GM18511 (cell line): ENCODE measurements at regions not wholly inside any gene's neighbourhood (a gene's known extent, or its start where the extent isn't known, plus 50 kb on each side); places are given as distances from the start of the nearest gene placed in this dataset.
A peak's percentile ranks its signal among the peaks of the same experiment; 100 is the strongest.

ENCODE experiments used
- ATAC-seq: cut with Tn5 transposase; IDR thresholded peaks from one replicate; pipeline ENCODE4 v1.9.1; 2021; ENCODE audit warnings: mild to moderate bottlenecking, moderate library complexity; ENCODE audit not compliant: unreplicated experiment

DNA sequence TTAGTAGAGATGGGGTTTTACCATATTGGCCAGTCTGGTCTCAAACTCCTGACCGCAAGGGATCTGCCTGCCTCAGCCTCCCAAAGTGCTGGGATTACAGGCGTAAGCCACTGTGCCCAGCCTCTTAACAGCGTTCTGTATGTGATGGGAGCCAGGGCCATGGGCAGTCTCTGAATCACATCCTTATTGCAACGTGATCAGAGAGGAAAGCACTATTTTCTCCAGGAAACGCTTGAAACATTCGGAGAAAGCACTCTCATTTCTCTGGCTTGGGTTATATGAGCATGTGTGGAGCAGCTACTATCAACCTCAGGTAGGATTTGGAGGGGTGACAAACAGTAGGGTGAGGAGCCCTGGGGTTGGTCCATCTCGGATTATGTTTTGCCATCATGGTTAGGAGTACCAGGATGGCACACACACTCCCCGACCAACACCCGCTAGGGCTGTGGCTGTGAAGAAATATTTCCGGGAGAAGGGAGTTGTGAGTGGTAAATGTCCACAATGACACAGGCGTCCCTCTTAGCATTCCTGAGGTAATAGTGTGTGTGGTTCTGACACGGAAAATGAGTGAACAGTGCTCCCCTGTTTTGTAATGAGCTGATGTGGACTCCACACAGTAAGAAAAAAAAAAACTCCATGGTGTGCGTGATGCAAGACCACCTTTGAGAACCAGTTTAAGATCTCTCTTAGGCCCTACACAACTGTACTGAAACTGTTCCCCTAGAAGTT is 406.2 kb upstream of the ZNF608 start:
- ATAC-seq, result peak; percentile 19

DNA sequence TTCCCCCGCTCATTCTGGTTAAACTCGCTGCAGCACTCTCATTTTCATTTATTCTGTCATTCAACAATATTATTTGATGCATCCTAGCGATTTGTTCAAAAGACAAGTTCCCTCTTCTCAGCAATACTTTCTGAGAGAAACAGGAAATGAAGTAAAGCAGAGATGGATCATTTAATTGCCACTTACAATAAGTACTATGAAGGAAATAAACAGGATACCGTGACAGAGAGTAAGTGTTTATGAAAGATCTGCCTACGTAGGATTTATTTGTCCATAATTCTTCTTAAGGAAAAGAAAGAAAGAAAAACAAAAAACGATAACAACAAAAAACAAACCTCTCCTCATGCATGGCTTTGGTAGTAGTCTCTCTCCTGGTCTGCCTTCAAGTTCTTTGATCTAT is 406.8 kb upstream of the ZNF608 start:
- ATAC-seq, result no peak

DNA sequence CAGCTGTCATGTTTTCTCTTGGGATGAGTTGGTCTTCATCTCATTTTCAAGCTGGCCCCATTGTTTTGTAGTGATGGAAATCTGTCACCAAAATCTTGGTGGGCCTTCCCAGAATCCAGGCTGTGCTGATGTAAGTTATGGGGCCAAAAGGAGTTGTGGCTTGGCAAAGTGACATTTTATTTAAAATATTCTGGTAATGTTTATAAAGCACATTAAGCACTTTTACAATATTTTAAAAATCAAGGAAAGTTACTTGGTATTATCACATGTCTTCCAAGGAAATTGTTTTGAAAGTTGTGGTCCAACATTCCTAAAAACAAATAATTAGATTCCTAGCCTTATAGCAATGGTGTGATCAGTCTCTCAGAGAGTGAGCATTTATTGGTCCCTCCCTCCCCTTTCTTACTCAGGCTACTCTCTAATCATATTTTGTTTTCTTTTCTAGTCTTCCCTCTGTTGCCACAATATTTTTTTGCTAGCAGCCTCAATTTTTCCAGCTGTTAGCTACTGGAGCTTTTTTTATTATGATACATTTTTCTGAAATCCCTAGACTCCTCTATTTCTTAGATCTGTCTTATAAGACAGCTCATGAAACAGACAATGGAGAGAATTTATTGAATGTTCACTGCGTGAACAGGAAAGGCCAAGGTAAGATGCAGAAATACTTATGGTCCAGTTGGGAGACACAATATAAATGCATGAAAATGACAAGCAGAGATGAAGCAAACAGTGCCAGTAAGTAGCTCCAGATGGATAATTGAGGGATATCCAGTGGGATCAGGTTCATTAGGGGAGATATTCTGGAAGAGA is 408.1 kb upstream of the ZNF608 start:
- no peak for ATAC-seq

- no peak for ATAC-seq
Measured at GRCh38 chr5:125160787-125161502, 414.5 kb upstream of the ZNF608 start.

GRCh38 chr5:125162714-125163113 is 416.3 kb upstream of the ZNF608 start:
- no peak for ATAC-seq

DNA sequence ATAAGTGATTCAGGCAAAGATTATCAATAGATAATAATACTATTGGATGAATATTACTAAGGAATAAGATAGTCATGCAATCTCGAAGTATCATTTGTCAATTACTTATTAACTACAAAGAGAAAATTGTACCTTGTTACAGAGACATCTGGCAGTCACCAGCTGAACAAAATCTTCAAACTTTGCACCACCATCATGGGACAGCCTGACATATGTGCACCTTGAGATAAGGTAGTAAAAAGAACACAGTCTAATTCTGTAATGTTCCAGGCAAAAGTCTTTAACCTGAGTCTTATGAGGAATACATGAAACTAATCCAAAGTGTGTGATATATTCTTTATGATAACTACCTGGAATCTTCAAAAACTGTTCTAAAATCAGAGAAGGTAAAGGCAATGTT is 423.0 kb upstream of the ZNF608 start:
- ATAC-seq, result no peak

GRCh38 chr5:125171641-125172040 is 425.2 kb upstream of the ZNF608 start:
- no peak for ATAC-seq

DNA sequence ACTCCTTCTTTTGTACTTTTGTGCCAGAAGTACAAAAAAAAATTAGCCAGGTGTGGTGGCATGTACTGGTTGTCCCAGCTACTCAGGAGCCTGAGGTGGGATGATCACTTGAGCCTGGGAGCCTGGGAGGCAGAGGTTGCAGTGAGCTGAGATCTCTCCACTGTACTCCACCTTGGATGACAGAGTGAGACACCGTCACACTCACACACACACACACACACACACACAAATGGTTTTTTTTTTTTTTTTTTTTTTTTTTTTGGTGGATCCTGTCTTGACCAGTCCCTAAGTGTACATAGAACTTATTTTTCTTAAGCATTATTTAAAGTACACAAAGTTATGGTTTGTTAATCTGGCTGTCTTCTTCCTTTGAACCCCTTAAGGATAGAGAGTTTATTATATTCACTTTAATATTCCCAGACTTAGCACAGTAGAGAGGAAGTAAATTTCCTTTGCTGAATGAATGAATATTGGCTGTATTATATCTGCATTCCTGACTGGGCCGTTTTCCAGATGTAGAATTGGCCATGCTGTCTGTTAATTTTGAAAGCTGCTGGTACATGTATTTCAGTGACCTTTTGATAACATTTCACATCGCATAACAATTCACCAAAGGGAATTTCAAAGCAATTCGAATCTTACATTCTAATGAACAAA is 429.0 kb upstream of the ZNF608 start:
- ATAC-seq, result no peak

- no peak for ATAC-seq
Measured at GRCh38 chr5:125176005-125176390, 429.6 kb upstream of the ZNF608 start.

DNA sequence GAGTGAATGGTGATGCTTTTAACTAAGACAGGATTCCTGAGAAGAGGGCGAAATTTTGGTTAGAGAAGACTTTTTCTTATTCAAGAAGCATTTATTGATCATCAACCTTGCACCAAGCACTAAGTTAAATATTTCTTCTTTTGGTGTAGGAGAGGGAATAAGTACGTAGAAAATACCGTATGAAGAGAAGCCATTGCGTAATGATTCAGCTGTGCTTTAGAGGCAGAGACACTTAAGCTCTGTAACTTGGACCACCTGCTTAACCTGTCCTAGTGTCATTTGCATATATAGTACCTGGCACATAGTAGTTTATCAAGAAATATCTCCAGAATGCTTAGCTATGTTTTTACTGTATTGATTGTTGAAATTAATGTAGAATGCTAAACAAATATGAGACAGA is 430.9 kb upstream of the ZNF608 start:
- ATAC-seq, result no peak

- ATAC-seq, result no peak
Measured at GRCh38 chr5:125179612-125180011, 433.2 kb upstream of the ZNF608 start.

- ATAC-seq, result no peak
Measured at GRCh38 chr5:125180231-125180829, 433.9 kb upstream of the ZNF608 start.

DNA sequence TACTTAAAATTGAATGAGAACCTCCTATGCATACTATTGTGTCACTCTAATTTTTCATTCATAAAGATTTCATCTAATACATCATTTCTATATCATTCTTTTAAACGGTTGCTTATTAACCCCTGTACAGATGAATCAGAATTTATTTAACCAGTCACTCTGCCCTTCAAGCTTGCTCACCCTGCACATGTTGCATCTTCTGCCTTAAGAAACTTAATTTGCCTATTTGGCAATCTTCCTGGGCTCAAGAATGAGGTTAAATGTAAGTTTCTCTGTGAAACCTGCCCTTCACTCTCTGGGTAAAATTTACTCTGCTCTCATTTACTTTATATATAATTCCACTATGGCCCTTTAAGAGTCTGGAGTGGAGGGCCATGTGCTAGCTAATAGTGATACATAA is 434.7 kb upstream of the ZNF608 start:
- ATAC-seq, result peak; percentile 63

DNA sequence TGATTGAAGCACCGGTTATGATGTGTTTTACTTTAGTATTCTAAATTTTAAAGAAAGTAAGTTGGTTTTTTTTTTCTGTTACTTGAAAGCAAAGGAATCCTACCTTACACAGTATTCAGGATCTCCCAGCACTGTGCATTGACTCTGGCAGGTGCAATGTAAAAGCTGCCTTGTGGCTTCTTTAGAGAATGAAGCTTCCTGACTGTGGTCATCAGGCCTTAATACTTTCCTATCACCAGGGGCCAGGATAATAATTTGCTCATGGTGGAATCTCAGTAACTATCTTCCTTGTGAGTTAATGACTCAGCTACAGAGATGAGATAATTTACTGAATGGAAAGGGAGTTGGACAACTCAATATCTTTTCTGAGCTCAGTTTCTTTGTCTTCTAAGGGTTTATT is 435.5 kb upstream of the ZNF608 start:
- no peak for ATAC-seq

DNA sequence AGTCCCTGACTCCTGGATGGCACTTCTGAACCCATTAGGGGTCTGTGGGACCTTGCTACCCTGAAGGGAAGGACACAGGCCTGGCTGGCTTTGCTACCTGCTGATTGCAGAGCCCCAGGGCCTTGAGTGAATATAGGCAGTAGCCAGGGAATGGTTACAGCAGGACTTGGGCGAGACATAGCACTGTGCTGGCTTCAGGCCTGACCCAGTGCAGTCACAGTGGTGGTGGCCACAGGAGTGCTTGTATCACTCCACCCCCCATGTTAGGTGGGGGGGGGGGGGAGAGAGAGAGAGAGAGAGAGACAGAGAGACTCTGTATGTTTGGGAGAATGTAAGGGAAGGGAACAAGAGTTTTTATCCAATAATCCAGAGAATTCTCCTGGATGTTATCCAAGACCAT is 439.3 kb upstream of the ZNF608 start:
- ATAC-seq, result no peak

- no peak for ATAC-seq
Measured at GRCh38 chr5:125186911-125187375, 440.5 kb upstream of the ZNF608 start.

GRCh38 chr5:125189531-125189941 is 443.1 kb upstream of the ZNF608 start:
- ATAC-seq, result no peak

DNA sequence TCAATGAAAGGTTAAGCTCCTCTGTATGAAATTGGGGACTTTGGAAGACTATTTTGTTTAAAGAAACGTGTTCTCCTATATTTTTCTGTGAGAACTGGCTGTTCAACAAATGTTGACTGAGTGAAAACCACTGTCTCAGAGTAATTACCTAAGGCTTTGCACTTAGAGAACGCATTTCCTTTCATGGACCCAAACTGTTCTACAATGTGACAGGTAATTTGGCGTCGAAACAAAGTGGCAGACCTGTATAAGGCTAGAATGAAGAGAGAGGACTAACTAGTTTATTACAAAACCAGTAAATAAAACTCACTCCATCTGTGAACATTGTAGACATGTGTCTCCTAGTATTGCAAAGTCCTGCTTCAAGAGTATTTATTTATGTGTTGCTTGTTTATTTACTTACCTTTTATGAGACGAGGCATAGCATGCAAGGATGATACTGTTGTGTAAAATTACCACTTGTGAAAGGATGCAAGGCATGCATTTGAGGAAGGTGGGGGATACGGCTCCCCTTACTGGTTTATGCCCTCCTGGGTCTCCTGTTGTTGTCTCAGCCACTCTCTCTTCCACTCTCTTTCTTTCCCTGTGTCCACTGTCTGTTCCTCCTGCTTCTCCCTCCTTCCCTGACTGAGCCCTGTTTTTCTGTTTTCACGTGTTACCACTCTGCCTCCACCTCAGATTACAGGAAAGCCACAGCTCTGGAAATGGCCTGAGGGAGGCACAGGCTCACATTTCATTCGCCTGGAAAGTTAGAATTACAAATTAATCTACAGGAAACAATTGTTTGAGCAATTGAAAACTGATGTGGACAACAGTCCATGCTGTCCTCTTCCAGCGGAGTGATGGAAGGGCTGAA is 444.0 kb upstream of the ZNF608 start:
- no peak for ATAC-seq

DNA sequence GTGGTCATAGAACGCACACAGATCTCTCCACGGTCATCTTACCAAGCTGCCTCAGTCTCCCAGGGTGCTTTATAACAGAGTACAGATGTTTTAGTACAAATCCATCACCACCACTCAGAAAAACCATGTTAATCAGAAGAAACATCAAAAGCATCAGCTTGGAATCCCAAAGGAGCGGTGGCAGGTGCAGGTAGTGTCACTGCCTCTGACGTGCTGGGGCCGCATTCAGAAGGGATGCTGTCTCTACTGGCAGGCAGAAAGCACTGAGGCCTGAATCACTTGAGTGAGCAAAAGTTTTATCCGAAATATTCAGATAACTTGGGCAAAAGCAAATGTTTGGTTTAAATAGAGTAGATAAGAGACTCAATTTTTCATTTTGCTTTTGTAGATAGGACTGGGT is 448.4 kb upstream of the ZNF608 start:
- no peak for ATAC-seq
